Cerebellar nuclear complex (tissue), 1 donor: ENCODE measurements at regions not wholly inside any gene's neighbourhood (a gene's known extent, or its start where the extent isn't known, plus 50 kb on each side); places are given as distances from the start of the nearest gene placed in this dataset.
"Not testable (repeated sequence)": the region's sequence is repeated elsewhere in the genome, so short reads cannot be mapped to it uniquely, and the experiment has no call there.

Experiments
- DNase-seq, 2 experiments: peaks; one replicate each; lab custom pipeline; 2025; lab: John Stamatoyannopoulos, UW

DNA sequence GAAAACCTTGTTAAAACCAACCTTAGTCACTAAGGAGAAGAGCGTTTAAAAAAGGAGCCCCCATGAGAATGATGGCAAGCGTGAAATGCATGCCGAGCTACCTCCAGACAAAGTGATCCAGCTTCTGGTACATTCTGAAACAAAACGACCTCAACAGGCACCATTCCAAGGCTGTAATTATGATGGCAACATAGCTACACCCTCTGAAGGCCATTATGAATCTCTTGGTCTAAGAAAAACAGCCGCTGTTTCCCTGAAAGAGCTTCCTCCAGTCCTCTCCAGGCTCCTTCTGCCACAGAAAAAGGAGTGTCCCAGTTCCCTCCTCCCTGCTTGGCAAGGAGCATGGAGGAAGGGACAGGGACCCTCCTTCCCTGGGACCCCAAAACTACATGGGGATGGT is 50.0 kb upstream of the ABLIM1 start:
- DNase-seq = no peak

DNA sequence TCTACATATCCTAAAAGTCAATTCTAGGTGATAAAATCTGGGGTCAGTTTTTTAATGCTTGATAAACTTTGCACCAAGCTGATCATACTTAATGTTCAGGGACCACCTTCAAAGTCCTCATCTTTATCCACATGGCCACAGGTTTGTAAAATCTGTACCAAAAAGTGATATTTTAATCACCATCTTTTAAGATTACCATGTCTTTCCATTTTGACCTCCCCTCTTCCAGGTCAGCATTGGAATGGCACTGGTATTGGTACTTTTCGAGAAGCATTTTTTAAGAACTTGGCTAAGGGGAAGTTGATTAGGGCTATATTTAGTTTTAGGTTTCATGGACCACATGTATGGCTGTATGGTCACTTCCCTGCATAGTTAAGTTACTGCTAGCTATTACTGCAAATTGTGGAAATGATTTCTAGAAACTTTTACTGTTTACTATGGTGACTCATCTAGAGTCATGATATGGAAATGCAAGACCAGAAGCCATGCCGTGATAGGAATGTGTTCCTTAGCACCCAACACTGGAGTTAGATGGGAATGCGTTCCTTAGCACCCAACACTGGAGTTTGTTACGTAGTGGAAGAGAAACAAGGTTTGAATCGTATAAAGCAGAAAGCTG is 50.8 kb upstream of the ABLIM1 start:
- DNase-seq = no peak

DNA sequence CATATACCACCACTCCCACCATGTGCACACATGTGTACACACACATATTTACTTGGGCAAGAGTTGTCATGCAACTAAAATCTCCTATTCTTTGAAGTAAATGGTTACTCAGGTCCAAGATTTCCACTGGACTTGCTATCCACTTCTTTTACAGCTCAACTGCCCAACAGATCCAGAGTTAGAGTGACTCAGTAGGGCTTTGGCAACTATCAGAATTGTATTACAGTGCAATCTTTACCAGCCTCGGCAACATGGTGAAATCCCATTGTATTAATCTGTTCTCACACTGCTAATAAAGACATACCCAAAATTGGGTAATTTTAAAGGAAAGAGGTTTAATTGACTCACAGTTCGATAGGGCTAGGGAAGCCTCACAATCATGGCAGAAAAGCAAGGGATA is 51.9 kb upstream of the ABLIM1 start:
- no peak for DNase-seq

DNA sequence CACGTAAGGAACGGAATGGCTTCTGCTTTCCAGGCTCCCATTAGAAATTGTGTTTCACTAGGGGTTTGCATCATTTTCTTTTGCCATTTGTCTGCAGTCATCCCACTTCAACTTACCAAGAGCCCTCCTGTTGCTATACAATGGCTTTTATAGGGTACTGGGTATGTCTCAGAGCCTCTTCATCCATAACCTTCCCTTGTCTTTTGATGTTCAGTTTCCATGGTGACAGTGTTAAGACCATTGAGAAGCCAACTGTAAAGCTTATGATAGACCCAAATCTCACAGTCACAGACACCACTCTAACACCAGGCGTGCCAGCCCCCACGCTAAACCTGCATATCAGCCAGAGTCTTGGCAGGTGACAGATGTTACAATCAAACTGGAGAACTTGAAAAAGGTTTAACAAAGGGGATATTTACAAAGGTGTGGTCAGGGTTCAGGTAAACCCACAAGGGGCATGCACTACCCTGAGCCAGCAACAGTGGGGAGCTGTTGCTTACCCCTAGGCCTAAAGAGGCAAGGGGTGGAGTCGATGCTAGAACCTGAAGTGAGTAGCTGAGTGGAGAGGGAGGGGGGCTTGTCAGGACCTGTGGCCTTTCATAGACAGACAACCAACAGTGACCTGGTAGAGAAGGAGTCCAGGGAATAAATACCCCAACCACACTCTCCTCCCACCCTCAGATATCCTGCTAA is 53.2 kb upstream of the ABLIM1 start:
- no peak for DNase-seq

DNA sequence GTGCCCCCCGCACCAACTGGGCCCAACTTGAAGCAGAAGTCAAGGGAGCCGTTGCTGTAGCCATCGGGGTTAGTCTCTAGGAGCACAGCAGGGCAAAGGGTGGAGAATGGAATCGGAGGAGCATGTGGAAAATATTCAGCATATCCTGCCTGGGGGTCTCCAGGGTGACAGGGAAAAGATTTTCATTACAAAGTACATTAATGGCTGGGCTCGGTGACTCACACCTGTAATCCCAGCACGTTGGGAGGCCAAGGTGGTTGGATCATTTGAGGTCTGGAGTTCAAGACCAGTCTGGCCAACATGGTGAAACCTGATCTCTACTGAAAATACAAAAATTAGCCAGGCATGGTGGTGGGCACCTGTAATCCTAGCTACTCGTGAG is 53.8 kb upstream of the ABLIM1 start:
- no peak for DNase-seq

- no peak for DNase-seq
These were observed 55.5 kb upstream of the ABLIM1 start for GRCh38 chr10:114713525-114714090.

- no peak for DNase-seq
These were observed 56.2 kb upstream of the ABLIM1 start for GRCh38 chr10:114714281-114714741.

- DNase-seq = no peak
These were observed 57.1 kb upstream of the ABLIM1 start for GRCh38 chr10:114715171-114715670.

DNA sequence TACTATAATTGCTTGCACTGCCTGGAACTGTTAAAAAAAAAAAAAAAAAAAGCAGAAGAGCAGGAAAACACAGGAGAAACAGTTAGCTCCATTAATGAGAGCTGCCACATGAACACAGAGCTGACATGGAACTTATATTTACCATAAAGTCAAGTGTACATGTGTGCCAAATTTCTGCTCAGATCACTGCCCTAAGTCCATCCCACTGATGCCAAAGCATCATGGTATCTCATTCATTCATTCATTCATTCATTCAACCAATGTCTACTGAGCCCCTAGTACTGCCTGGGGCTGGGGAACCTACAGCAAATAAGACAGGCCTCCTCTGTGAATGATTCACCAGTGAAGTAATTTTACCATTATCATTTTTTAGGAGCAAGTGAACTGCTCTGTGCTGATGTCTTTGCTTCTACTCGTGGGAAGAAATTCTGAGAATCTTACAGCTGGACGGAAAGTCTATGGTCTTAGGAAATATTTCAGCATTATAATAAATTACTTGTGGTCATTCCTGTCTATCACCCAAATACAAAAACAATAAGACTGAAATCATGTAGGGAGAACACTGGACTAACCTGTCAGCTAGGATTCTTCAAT is 58.8 kb upstream of the ABLIM1 start:
- DNase-seq = no peak

DNA sequence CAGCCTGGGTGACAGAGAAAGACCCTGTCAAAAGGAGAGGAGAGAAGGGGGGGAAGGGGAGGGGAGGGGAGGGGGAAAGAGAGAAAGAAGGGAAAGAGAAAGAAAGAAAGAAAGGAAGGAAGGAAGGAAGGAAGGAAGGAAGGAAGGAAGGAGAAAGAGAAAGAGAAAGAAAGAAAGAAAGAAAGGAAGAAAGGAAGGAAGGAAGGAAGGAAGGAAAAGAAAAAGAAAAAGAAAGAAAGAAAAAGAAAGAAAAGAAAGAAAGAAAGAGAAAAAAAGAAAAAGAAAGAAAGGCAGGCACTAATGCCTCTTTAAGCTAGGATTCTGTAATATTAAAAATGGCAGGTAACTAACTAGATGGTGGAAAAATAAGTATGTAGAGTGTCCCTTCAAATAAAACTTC is 59.8 kb upstream of the ABLIM1 start:
- not testable (repeated sequence) for DNase-seq

DNA sequence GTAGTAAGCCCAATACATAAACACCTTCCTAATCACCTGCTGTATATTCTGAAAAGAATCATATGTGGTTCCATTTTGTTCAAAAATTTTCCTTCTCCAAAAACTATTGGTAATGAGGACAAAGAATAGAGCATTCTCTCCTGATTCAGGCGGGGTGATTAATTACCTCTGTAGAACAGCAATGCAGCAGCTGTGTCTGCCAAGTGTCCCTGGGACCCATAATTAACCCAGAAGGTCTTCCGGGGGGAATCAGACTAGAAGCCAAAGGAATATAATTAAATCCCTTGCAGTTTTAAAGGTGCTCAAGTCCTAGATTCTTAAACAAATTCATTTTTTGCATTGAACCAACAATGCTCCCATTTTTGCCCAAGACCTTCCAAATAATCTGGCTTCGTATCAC is 60.3 kb upstream of the ABLIM1 start:
- no peak for DNase-seq

- no peak for DNase-seq
These were observed 61.2 kb upstream of the ABLIM1 start for GRCh38 chr10:114719311-114719710.

DNA sequence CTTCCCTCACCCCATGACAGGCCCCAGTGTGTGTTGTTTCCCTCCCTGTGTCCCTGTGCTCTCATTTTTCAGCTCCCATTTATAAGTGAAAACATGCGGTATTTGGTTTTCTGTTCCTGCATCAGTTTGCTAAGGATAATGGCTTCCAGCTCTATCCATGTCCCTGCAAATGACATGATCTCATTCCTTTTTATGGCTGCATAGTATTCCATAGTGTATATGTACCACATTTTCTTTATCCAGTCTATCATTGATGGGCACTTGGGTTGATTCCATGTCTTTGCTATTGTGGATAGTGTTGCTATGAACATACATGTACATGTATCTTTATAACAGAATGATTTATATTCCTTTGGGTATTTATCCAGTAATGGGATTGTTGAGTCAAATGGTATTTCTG is 61.9 kb upstream of the ABLIM1 start:
- not testable (repeated sequence) for DNase-seq

GRCh38 chr10:114720685-114721278 is 62.7 kb upstream of the ABLIM1 start:
- no peak for DNase-seq

DNA sequence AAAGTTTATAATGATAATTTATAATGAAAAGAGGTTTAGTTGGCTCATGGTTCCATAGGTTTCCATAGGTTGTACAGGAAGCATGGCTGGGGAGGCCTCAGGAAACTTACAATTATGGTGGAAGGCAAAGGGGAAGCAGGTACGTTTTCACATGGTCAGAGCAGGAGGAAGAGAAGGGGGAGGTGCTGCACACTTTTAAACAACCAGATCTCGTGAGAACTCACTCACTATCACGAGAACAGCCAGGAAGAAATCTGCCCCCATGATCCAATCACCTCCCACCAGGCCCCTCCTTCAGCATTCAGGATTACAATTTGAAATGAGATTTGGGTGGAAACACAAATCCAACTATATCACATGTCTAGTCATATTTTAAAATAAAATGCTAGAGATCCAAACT is 64.1 kb upstream of the ABLIM1 start:
- not testable (repeated sequence) for DNase-seq

DNA sequence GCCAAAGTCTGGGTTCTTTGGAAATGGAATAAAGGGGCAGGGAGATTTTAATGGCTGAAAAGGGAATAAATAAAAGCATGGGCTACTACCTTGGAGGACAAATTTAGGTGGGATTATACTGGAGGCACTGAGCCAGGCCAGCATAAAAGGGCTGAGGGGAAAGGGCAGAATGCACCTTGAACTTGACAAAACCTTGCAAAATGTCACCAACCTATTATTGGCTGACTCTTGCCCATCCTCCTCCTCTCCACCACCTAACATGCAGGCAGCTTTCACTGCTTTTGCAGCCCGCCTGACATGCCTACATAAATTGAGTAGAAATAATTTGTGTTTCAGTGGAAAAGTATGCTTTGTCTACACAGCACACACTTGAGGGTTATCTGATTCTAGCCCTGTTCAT is 65.3 kb upstream of the ABLIM1 start:
- no peak for DNase-seq

GRCh38 chr10:114723991-114724715 is 66.1 kb upstream of the ABLIM1 start:
- no peak for DNase-seq

DNA sequence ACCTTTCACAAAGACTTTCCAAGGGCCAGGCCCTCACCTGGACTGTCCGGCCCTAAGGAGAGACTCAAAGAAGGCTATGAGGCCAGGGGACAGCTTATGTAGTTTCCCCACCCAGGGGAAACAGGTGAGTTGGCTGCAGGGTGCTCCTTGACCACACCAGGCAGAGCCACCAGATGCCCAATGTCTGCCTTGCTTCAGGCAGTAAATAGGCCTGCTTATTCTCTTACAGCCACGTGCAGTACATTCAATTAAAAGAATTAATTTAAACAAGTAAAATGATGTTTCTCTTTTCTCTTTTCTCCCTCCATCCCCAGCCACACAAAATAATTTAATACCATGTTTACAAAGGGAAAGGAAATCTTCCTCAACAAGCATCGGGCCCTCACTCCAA is 66.6 kb upstream of the ABLIM1 start:
- DNase-seq = no peak

- DNase-seq = no peak
These were observed 68.8 kb upstream of the ABLIM1 start for GRCh38 chr10:114726820-114727271.

DNA sequence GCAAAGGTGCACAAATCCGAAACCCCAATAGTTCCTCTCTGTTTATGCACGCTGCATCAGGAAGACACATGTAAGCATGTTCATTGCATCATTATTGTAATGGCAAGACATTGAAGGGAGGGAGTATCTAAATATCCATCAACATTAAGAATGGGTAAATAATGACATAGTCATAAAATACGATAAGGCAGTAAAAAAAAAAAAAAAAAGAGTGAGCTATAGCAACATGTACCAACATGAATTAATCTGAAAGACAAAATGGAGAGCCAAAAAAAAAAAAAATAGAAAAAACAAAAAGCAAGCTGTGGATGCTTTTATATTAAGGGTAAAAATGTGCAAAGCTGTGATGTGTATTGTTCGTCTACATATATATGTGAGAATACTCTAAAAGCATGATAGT is 70.2 kb upstream of the ABLIM1 start:
- no peak for DNase-seq

GRCh38 chr10:114729103-114729659 is 71.1 kb upstream of the ABLIM1 start:
- DNase-seq = no peak
